K562 (cell line): ENCODE measurements at regions not wholly inside any gene's neighbourhood (a gene's known extent, or its start where the extent isn't known, plus 50 kb on each side); places are given as distances from the start of the nearest gene placed in this dataset.

Source experiments
- ATAC-seq: fragments of 200-7000 bp; cut with Tn5 transposase; 3 replicates; pipeline ENCODE4 v1.9.1; 2020; ENCODE audit warnings: moderate library complexity
- BruUV-seq: library from RNA; stranded (reverse); fragments of 400-500 nt; replicated peaks from 2 replicates; lab custom pipeline; 2021; lab: Mats Ljungman, UMichigan
- CTCF ChIA-PET: fragments of 300-600 bp; formaldehyde crosslinking; extraction: SDS; loops from one replicate; lab custom pipeline; 2021; ENCODE audit warnings: low intra/inter-chr PET ratio; lab: Yijun Ruan, JAX
- POLR2A ChIA-PET: fragments of 300-600, 350-650 bp; sonication (Branson Sonifier 250); formaldehyde crosslinking; extraction: SDS; loops from one replicate; lab custom pipeline; 2021; ENCODE audit warnings: antibody characterized with exemption, inconsistent platforms; lab: Yijun Ruan, JAX
- DNase-seq, 4 experiments: peaks; one replicate each; pipeline versions ENCODE4 v3.0.0 to v3.0.0-alpha.2; 2011 to 2018; ENCODE audit warnings: low spot score in 3 of 4, mixed read lengths in 3 of 4; ENCODE audit errors: extremely low read depth in 1 of 4
- FAIRE-seq: peaks from 2 replicates; lab custom pipeline; 2011; peaks lifted over from hg19 to GRCh38; lab: Jason Lieb, UNC
- H2AFZ ChIP-seq: 2 replicates; pipeline ENCODE4 v1.6.0; 2011; ENCODE audit warnings: low read depth, low read length, control low read depth, inconsistent platforms
- H3K27ac ChIP-seq: fragments of 200-600 bp; 3 replicates; pipeline ENCODE4 v1.8.0; 2011; ENCODE audit warnings: low read depth, mild to moderate bottlenecking, control low read depth, inconsistent platforms, low read length, moderate library complexity, mixed read lengths; ENCODE audit errors: extremely low read depth
- H3K27me3 ChIP-seq, 2 experiments: fragments of 300-600 bp in 1 of 2; 2 replicates in 1 of 2; 3 replicates in 1 of 2; pipeline versions ENCODE4 v1.6.0 to v1.8.0; 2011; ENCODE audit warnings: inconsistent platforms in 2 of 2, low read length in 2 of 2, mild to moderate bottlenecking in 1 of 2, mixed read lengths in 1 of 2, moderate library complexity in 1 of 2; ENCODE audit not compliant: control insufficient read depth in 2 of 2, insufficient read depth in 2 of 2
- H3K36me3 ChIP-seq: fragments of 300-600 bp; 3 replicates; pipeline ENCODE4 v1.8.0; 2011; ENCODE audit warnings: mild to moderate bottlenecking, low read length, inconsistent platforms; ENCODE audit not compliant: control insufficient read depth, insufficient read depth
- H3K4me1 ChIP-seq, 2 experiments: fragments of 200-600 bp in 1 of 2; replicated peaks in 1 of 2; 2 replicates in 1 of 2; 3 replicates in 1 of 2; pipeline versions ENCODE4 v1.5.1 to v1.8.0; 2011; ENCODE audit warnings: inconsistent platforms in 2 of 2, low read length in 2 of 2, mild to moderate bottlenecking in 1 of 2, mixed read lengths in 1 of 2, moderate library complexity in 1 of 2; ENCODE audit not compliant: control insufficient read depth in 2 of 2, insufficient read depth in 2 of 2
- H3K4me2 ChIP-seq: 2 replicates; pipeline ENCODE4 v1.6.1; 2011; ENCODE audit warnings: low read length, control low read depth, inconsistent platforms, mixed read lengths; ENCODE audit not compliant: insufficient read depth
- H3K4me3 ChIP-seq: fragments of 200-600 bp; sonication (generic), shearing (Covaris generic); 2 replicates; pipeline ENCODE4 v1.5.1; 2016; ENCODE audit warnings: control low read depth, inconsistent platforms
- H3K79me2 ChIP-seq: fragments of 200-600 bp; 3 replicates; pipeline ENCODE4 v1.8.0; 2011; ENCODE audit warnings: low read length, inconsistent platforms; ENCODE audit not compliant: control insufficient read depth, insufficient read depth
- H3K9ac ChIP-seq, 2 experiments: 2 replicates each; pipeline versions ENCODE4 v1.6.0 to v1.6.1; 2011; ENCODE audit warnings: low read depth in 2 of 2, low read length in 2 of 2, control low read depth in 1 of 2, inconsistent platforms in 1 of 2, mild to moderate bottlenecking in 1 of 2, mixed read lengths in 1 of 2; ENCODE audit not compliant: insufficient read depth in 1 of 2
- H3K9me1 ChIP-seq: one replicate; pipeline ENCODE4 v1.6.0; 2011; ENCODE audit warnings: inconsistent platforms, mild to moderate bottlenecking, low read length, moderate library complexity; ENCODE audit not compliant: control insufficient read depth, insufficient read depth
- H3K9me3 ChIP-seq: replicated peaks from 2 replicates; pipeline ENCODE4 v1.5.1; 2011; ENCODE audit warnings: low read depth, low read length, inconsistent platforms; ENCODE audit not compliant: control insufficient read depth, insufficient read depth
- H4K20me1 ChIP-seq: replicated peaks from 2 replicates; pipeline ENCODE4 v1.6.1; 2011; ENCODE audit warnings: low read length, inconsistent platforms, mixed read lengths; ENCODE audit not compliant: control insufficient read depth, insufficient read depth
- CHCHD3 ChIP-seq: fragments of 250-450 bp; sonication (Bioruptor Pico); IDR thresholded peaks from 2 replicates; pipeline ENCODE4 v2.1.2; 2022; ENCODE audit warnings: mild to moderate bottlenecking
- DDX20 ChIP-seq: fragments of 450-650 bp; IDR thresholded peaks from 2 replicates; pipeline ENCODE4 v1.6.1; 2016; ENCODE audit warnings: missing genetic modification characterization, low read depth, mild to moderate bottlenecking, missing compliant biosample characterization, moderate library complexity
- DPF2 ChIP-seq: fragments of 450-650 bp; IDR thresholded peaks from 2 replicates; pipeline ENCODE4 v1.6.1; 2016
- ESRRA ChIP-seq: fragments of 450-650 bp; IDR thresholded peaks from 2 replicates; pipeline ENCODE4 v1.6.1; 2014; ENCODE audit warnings: low read depth, mild to moderate bottlenecking, moderate library complexity, borderline replicate concordance
- HDAC8 ChIP-seq: fragments of 450-650 bp; IDR thresholded peaks from 2 replicates; pipeline ENCODE4 v1.6.1; 2016; ENCODE audit warnings: mild to moderate bottlenecking, missing genetic modification characterization, moderate library complexity, missing compliant biosample characterization
- MYNN ChIP-seq, 2 experiments: sonication (generic); formaldehyde crosslinking in 1 of 2; IDR thresholded peaks; 2 replicates each; pipeline versions ENCODE4 v1.5.0 to v1.6.1; 2016 to 2020; ENCODE audit warnings: antibody characterized with exemption in 1 of 2, missing genetic modification reagents in 1 of 2
- NELFE ChIP-seq: IDR thresholded peaks from 2 replicates; pipeline ENCODE4 v1.6.1; 2011; ENCODE audit warnings: mild to moderate bottlenecking; ENCODE audit not compliant: insufficient read depth, insufficient read length
- RBM25 ChIP-seq: fragments of 200-400 bp; formaldehyde crosslinking; IDR thresholded peaks from 2 replicates; pipeline ENCODE4 v1.6.1; 2018; ENCODE audit warnings: low read length, low read depth, moderate library complexity; ENCODE audit not compliant: severe bottlenecking
- USF1 ChIP-seq: sonication (generic); formaldehyde crosslinking; IDR thresholded peaks from 2 replicates; pipeline ENCODE4 v1.9.0; 2022; ENCODE audit warnings: mild to moderate bottlenecking, missing genetic modification reagents
- ZNF146 ChIP-seq: IDR thresholded peaks from one replicate; pipeline ENCODE4 v1.6.1; 2018; ENCODE audit warnings: missing compliant biosample characterization; ENCODE audit not compliant: unreplicated experiment
- ZNF41 ChIP-seq: fragments of 250-450 bp; sonication (Bioruptor Pico); conservative IDR thresholded peaks from 2 replicates; pipeline ENCODE4 v1.4.0; 2020; ENCODE audit warnings: mild to moderate bottlenecking
- ZNF551 ChIP-seq: fragments of 250-450 bp; sonication (Bioruptor Pico); IDR thresholded peaks from 2 replicates; pipeline ENCODE4 v1.5.0; 2021; ENCODE audit warnings: mild to moderate bottlenecking, moderate library complexity
- ZNF583 ChIP-seq: fragments of 250-450 bp; sonication (Bioruptor Pico); IDR thresholded peaks from 2 replicates; pipeline ENCODE4 v1.4.0; 2020
- WGBS: fragments of 100-300 bp; shearing (Covaris generic); methylation state at CpG from one replicate; pipeline ENCODE4 v1.1.6; 2016; ENCODE audit warnings: low coverage, mixed read lengths; ENCODE audit not compliant: insufficient coverage; ENCODE audit errors: missing lambda C conversion rate; 5-methylcytosine and 5-hydroxymethylcytosine counted together
- in situ Hi-C: fragments of 300-500 bp; cut with MboI; formaldehyde crosslinking; loops from 4 replicates; pipeline ENCODE4 v1.15.0; 2018; ENCODE audit warnings: inconsistent platforms, mixed read lengths
- intact Hi-C: fragments of 100-400 bp; cut with micrococcal nuclease; formaldehyde crosslinking; loops from 2 replicates; pipeline ENCODE4 v1.14.2; 2022

- Histone ChIP-seq H3K9ac (no peak overlapping the region), H3K27ac (no peak overlapping the region), H3K9me3 (no peaks in the 10 kb centered on the region), H3K4me1 (no peaks in the 10 kb centered on the region), H3K79me2 (no peaks in the 10 kb centered on the region), H4K20me1 (no peaks in the 10 kb centered on the region), H3K36me3 (no peaks in the 10 kb centered on the region), H3K27me3 (no peaks in the 10 kb centered on the region), H2AFZ (no peak overlapping the region), H3K9me1 (no peaks in the 10 kb centered on the region)
- WGBS, result 0% methylated on average over 1 of the region's 1 CpG
- CTCF ChIA-PET, result no interaction called here
- POLR2A ChIA-PET, result no interaction called here
- no peak for ATAC-seq
- no TSS peak for BruUV-seq
- no peak for DNase-seq
- FAIRE-seq, result no peak
- TF ChIP-seq CHCHD3 (CRISPR knock-in tag) (no peak), ZNF551 (CRISPR knock-in tag) (no peak), ZNF146 (CRISPR knock-in tag) (peak; percentile 64), ZNF583 (CRISPR knock-in tag) (no peak), DDX20 (tag) (no peak), ZNF41 (no peak), NELFE (no peak), ESRRA (no peak), DPF2 (no peak), RBM25 (peak; percentile 40), MYNN (IDR thresholded peaks at IDR 0.05) (no peak), MYNN (CRISPR knock-in tag; IDR thresholded peaks at IDR 0.05) (no peak), USF1 (no peak), HDAC8 (tag) (no peak)
- TF ChIP-seq, all 486 proteins: peak for 2
- no peak overlapping the region for H3K4me3 ChIP-seq
- intact Hi-C loops (no loop called here), in situ Hi-C loops (no loop called here)
- H3K4me2 ChIP-seq, result no peak overlapping the region
Observed at GRCh38 chrX:84796321-84796720, 207.4 kb upstream of the APOOL start.
